NCI-H69 (cell line): ENCODE measurements at regions not wholly inside any gene's neighbourhood (a gene's known extent, or its start where the extent isn't known, plus 50 kb on each side); places are given as distances from the start of the nearest gene placed in this dataset.
"Not testable (repeated sequence)": the region's sequence is repeated elsewhere in the genome, so short reads cannot be mapped to it uniquely, and the experiment has no call there.

ENCODE experiments used
- DNase-seq: peaks from one replicate; lab custom pipeline; 2025; lab: John Stamatoyannopoulos, UW

DNA sequence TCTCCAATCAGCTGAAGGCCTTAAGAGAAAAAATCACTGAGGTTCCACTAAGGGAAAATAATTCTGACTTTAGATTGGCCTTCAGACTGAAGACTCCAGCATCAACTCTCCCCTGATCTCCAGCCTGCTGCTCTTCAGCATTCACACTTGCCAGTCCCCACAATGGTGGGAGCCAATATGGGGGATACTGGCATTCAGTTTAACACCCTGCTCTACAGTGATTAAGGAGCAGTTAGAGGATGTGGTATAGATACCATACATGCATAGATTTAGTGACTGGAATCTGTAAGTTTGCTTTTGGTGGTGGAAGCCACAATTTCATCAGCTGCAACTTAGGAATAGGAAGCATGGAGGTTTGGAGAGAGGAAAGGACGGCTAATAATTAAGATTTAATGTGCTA, 2017.7 kb upstream of the CDH6 start:
- DNase-seq = no peak

GRCh38 chr5:29170599-29170998, 2022.9 kb upstream of the CDH6 start:
- DNase-seq = no peak

- DNase-seq = peak; percentile 14
These were observed 2023.6 kb upstream of the CDH6 start for GRCh38 chr5:29169886-29170285.

- DNase-seq = peak; percentile 94
These were observed 2031.2 kb upstream of the CDH6 start for GRCh38 chr5:29162297-29162696.

GRCh38 chr5:29161399-29162291, 2031.8 kb upstream of the CDH6 start:
- DNase-seq = peak; percentile 82

GRCh38 chr5:29157975-29158374, 2035.5 kb upstream of the CDH6 start:
- DNase-seq = no peak

DNA sequence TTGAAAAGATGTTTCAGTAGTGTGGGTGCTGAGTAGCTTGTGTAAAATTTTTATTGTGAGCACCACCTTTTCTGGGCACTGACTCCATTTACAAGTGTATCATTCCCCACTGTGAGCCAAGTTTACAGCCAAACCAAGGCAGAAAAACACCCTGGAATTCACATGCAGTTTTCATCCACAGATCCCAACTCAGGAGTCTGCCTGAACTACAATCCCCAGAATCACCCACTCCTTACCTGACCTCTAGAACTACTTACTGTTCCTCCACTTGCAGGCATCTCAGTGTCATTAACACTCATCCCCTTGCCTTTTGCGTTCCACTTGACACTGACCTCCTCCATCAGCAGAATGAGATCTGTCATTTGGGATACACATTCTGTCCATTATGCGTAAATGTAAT, 2042.6 kb upstream of the CDH6 start:
- DNase-seq = no peak

- no peak for DNase-seq
These were observed 2044.9 kb upstream of the CDH6 start for GRCh38 chr5:29148581-29148980.

GRCh38 chr5:29148073-29148472, 2045.4 kb upstream of the CDH6 start:
- no peak for DNase-seq

DNA sequence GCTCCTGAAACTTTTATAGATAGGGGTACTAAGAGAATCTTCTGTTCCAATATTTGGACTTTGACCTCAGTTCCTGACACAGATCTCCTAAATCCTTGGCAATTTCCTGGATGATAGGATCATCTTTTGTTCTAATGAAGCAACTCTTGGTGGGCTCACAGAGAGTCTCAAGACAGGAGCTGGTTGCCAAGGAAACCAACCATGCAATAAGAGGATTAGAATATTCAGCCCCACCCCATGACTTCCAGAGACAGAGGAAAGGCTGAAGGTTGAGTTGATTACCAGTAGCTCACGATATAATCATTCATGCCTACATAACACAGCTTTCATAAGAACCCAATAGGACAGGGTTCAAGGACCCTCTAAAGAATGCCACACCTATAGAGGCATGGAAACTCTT, 2050.2 kb upstream of the CDH6 start:
- DNase-seq = peak; percentile 9

DNA sequence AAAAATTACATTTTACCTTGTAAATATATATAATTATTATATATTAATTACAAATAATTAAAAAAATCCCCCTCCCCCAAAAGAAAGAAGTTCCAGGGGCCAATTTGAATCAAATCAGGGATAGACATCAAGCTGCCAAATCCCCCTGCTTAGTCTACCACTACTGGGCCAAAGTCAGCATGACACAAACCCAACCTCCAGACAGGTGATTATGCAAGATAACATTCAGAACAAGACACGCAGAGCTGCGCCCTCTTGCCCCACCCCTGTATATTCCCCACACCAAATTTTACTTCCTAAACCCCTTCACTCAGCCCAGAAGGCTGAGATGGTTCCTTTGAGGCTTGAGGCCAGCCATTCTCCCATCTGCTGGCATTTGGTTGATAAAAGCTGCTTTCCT, 2059.1 kb upstream of the CDH6 start:
- peak; percentile 13 for DNase-seq

- DNase-seq = no peak
These were observed 2062.2 kb upstream of the CDH6 start for GRCh38 chr5:29131285-29131684.

DNA sequence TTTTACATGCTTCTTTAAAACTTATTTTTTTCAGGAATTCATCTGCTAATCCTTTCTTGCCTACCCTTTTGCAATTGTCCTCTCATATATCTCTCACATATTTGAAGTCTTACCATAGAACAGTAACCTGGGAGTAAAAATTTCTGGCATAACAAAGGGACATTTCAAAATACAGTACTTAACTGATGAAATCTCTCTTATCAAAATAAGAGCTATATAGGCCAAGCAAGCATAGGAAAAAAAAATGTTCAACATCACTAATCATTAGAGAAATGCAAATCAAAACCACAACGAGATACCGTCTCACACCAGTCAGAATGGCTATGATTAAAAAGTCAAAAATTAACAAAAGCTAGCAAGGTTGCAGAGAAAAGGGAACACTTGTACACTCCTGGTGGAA, 2062.7 kb upstream of the CDH6 start:
- DNase-seq = no peak

DNA sequence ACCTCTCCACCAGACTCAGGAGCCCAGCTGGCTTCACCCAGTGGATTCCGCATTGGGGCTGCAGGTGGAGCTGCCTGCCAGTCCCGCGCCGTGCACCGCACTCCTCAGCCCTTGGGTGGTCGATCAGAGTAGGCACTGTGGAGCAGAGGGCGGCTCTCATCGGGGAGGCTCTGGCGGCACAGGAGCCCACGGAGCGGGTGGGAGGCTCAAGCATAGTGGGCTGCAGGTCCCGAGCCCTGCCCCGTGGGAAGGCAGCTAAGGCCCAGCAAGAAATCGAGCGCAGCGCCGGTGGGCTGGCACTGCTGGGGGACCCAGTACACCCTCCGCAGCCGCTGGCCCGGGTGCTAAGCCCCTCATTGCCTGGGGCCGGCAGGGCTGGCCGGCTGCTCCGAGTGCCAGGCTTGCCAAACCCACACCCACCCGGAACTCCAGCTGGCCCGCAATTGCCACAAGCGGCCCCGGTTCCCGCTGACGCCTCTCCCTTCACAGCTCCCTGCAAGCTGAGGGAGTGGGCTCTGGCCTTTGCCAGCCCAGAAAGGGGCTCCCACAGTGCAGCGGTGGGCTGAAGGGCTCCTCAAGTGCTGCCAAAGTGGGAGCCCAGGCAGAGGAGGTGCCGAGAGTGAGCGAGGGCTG, 2065.8 kb upstream of the CDH6 start:
- DNase-seq = not testable (repeated sequence)

GRCh38 chr5:29126462-29126861, 2067.0 kb upstream of the CDH6 start:
- not testable (repeated sequence) for DNase-seq

- DNase-seq = peak; percentile 15
These were observed 2071.2 kb upstream of the CDH6 start for GRCh38 chr5:29122306-29122705.

DNA sequence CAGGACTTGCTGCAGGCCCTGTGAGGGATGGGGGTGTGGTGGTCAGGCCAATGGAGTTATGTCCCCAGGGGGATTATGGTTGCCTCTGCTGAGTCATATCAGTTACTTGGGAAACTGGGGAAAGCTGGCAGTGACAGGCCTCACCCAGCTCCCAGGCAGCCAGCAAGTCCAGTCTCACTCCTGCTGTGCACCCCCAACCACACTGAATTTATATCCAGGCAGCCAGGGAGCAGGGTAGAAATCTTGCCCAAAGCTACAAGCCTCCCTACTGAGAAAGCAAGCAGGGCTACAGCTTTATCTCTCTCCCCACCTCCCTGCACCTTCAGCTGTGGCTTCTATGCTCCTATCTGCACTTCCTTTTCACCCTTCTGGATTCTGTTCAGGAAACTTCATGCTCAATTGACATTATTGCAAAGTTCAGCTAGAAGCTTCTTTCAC, 2076.0 kb upstream of the CDH9 start:
- peak; percentile 89 for DNase-seq

DNA sequence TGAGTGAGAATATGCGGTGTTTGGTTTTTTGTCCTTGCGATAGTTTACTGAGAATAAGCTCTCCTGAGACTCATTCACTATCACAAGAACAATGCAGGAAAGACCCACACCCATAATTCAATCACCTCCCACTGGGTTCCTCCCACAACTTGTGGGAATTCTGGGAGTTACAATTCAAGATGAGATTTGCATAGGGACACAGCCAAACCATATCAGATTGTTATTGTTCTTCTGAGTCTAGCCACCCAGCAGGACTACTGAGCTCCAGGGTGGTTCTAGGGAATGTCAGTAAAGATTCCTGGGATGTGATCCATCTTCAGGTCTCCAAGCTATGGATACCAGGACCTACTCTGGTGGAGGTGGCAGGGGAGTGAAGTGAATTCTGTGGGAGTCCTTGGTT, 2075.1 kb upstream of the CDH9 start:
- no peak for DNase-seq

- no peak for DNase-seq
These were observed 2061.2 kb upstream of the CDH9 start for GRCh38 chr5:29099585-29099984.

- no peak for DNase-seq
These were observed 2051.3 kb upstream of the CDH9 start for GRCh38 chr5:29089591-29090130.

DNA sequence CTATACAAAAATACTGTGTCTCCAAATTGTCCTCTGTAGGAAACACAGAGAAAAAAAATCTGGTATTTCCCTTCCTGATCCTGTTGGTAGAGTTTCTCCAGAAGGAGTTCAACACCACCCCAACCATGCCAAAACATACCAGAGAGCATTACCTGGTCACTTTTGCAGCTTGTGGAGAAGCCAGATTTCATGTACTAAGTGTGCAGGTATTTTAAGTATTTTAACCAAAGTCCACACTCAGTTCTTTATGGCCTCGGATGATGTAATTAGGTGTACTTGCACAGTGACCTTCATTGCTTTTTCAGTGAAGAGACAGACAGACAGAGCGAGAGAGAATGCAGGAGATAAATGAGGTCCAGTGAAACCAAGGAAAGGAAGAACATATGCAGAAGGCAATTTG, 2046.8 kb upstream of the CDH9 start:
- peak; percentile 7 for DNase-seq

DNA sequence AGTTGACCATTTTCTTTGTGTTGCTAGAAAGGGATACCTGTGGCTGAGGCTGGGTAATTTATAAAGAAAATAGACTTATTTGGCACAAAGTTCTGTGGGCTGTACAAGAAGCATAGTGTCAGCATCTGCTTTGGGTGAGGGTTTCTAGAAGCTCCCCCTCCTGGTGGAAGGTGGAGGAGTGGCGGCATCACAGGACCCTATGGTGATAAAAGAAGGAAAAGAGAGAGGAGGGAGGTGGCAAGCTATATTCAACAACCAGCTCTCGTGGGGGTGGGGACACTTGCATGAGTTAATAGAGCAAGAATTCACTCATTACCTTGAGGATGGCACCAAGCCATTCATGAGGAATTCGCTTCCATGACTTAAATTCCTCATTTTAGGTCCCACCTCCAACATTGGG, 2041.4 kb upstream of the CDH9 start:
- DNase-seq = peak; percentile 25

DNA sequence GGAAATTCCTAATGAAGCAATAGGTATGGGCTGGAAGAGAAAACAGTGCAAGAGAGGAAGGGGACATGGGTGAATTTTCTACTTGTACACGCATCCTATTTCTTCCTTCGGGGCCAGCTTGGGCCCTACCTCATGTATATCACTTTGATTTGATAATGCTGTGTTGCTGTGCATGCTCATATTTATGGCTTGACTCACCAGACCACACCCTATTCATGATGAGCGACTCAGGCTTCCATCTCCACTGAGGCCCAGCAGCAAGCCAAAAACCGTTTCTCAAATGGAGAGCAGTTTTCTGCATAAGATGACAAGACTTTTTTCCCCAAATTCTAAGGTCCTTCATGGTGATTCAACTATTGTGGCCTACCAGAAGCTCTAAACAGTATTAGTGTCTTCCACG, 2039.1 kb upstream of the CDH9 start:
- no peak for DNase-seq
